HEK293 (cell line): ENCODE measurements at regions not wholly inside any gene's neighbourhood (a gene's known extent, or its start where the extent isn't known, plus 50 kb on each side); places are given as distances from the start of the nearest gene placed in this dataset.

Experiments
- KLF8 ChIP-seq: fragments of 450-650 bp; formaldehyde crosslinking; IDR thresholded peaks from 2 replicates; pipeline ENCODE4 v1.5.1; 2016; ENCODE audit warnings: missing biosample characterization, missing genetic modification characterization
- MZF1 ChIP-seq: fragments of 450-650 bp; formaldehyde crosslinking; IDR thresholded peaks from 2 replicates; pipeline ENCODE4 v1.5.1; 2017; ENCODE audit warnings: missing biosample characterization, missing genetic modification characterization, borderline replicate concordance
- RBAK ChIP-seq: fragments of 450-650 bp; formaldehyde crosslinking; IDR thresholded peaks from 2 replicates; pipeline ENCODE4 v1.5.1; 2016; ENCODE audit warnings: missing biosample characterization, missing genetic modification characterization
- ZBTB48 ChIP-seq: fragments of 450-650 bp; formaldehyde crosslinking; IDR thresholded peaks from 2 replicates; pipeline ENCODE4 v1.5.1; 2016; ENCODE audit warnings: missing biosample characterization, missing genetic modification characterization
- ZNF830 ChIP-seq: fragments of 450-650 bp; IDR thresholded peaks from 2 replicates; pipeline ENCODE4 v1.5.0; 2018; ENCODE audit warnings: missing biosample characterization, missing genetic modification characterization, low read depth, mild to moderate bottlenecking, moderate library complexity
- TF ChIP-seq, protein P1 (sequence below): fragments of 450-650 bp; formaldehyde crosslinking; IDR thresholded peaks from 2 replicates; pipeline ENCODE4 v1.5.1; 2016; ENCODE audit warnings: missing biosample characterization, missing genetic modification characterization, low read depth
- TF ChIP-seq, protein P2 (sequence below): fragments of 450-650 bp; formaldehyde crosslinking; IDR thresholded peaks from 2 replicates; pipeline ENCODE4 v1.5.1; 2016; ENCODE audit warnings: missing biosample characterization, missing genetic modification characterization
- TF ChIP-seq, protein P3 (sequence below): IDR thresholded peaks from 2 replicates; pipeline ENCODE4 v1.6.1; 2011; ENCODE audit warnings: mild to moderate bottlenecking, low read depth, low read length, borderline replicate concordance
- TF ChIP-seq, protein P4 (sequence below): fragments of 450-650 bp; formaldehyde crosslinking; IDR thresholded peaks from 2 replicates; pipeline ENCODE4 v1.5.1; 2016; ENCODE audit warnings: missing biosample characterization, missing genetic modification characterization
- TF ChIP-seq, protein P5 (sequence below): fragments of 450-650 bp; formaldehyde crosslinking; IDR thresholded peaks from 2 replicates; pipeline ENCODE4 v1.5.1; 2017; ENCODE audit warnings: missing biosample characterization, missing genetic modification characterization
- TF ChIP-seq, protein P6 (sequence below): fragments of 450-650 bp; formaldehyde crosslinking; IDR thresholded peaks from 2 replicates; pipeline ENCODE4 v1.5.1; 2017; ENCODE audit warnings: missing biosample characterization, mild to moderate bottlenecking, missing genetic modification characterization, moderate library complexity
- TF ChIP-seq, protein P7 (sequence below): fragments of 450-650 bp; formaldehyde crosslinking; IDR thresholded peaks from 2 replicates; pipeline ENCODE4 v1.5.1; 2016; ENCODE audit warnings: missing biosample characterization, missing genetic modification characterization
- TF ChIP-seq, protein P8 (sequence below): fragments of 450-650 bp; formaldehyde crosslinking; IDR thresholded peaks from 2 replicates; pipeline ENCODE4 v1.5.1; 2016; ENCODE audit warnings: missing biosample characterization, missing genetic modification characterization

DNA sequence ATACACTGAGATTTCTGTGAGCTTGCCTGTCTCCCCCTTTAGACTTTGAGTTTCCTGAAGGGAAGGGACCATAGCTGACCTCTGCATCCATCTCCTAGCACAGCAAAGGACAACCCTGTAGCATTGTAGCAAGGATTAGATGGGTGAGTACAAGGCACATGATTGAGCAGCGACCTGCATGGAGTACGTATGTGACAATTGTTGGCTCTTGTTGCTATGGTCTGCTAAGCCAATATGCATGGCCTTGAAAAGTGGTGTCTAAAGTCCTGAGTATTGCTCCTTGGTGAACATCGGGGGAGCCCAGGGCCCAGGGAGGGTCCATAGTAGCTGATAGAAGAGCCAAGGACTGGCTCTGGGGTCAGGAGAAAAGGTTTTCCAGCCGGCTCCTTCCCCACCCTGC is 365.0 kb upstream of the CHD6 start:
- TF ChIP-seq RBAK (tag by site-specific recombination) (no peak), ZNF830 (no peak), MZF1 (tag by site-specific recombination) (no peak), ZBTB48 (tag by site-specific recombination) (no peak), KLF8 (tag by site-specific recombination) (no peak)
- TF ChIP-seq, protein P1, sequence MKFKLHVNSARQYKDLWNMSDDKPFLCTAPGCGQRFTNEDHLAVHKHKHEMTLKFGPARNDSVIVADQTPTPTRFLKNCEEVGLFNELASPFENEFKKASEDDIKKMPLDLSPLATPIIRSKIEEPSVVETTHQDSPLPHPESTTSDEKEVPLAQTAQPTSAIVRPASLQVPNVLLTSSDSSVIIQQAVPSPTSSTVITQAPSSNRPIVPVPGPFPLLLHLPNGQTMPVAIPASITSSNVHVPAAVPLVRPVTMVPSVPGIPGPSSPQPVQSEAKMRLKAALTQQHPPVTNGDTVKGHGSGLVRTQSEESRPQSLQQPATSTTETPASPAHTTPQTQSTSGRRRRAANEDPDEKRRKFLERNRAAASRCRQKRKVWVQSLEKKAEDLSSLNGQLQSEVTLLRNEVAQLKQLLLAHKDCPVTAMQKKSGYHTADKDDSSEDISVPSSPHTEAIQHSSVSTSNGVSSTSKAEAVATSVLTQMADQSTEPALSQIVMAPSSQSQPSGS: no peak
- TF ChIP-seq, protein P2, sequence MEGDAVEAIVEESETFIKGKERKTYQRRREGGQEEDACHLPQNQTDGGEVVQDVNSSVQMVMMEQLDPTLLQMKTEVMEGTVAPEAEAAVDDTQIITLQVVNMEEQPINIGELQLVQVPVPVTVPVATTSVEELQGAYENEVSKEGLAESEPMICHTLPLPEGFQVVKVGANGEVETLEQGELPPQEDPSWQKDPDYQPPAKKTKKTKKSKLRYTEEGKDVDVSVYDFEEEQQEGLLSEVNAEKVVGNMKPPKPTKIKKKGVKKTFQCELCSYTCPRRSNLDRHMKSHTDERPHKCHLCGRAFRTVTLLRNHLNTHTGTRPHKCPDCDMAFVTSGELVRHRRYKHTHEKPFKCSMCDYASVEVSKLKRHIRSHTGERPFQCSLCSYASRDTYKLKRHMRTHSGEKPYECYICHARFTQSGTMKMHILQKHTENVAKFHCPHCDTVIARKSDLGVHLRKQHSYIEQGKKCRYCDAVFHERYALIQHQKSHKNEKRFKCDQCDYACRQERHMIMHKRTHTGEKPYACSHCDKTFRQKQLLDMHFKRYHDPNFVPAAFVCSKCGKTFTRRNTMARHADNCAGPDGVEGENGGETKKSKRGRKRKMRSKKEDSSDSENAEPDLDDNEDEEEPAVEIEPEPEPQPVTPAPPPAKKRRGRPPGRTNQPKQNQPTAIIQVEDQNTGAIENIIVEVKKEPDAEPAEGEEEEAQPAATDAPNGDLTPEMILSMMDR (tag by site-specific recombination): no peak
- TF ChIP-seq, protein P3, sequence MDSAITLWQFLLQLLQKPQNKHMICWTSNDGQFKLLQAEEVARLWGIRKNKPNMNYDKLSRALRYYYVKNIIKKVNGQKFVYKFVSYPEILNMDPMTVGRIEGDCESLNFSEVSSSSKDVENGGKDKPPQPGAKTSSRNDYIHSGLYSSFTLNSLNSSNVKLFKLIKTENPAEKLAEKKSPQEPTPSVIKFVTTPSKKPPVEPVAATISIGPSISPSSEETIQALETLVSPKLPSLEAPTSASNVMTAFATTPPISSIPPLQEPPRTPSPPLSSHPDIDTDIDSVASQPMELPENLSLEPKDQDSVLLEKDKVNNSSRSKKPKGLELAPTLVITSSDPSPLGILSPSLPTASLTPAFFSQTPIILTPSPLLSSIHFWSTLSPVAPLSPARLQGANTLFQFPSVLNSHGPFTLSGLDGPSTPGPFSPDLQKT: no peak
- TF ChIP-seq, protein P4, sequence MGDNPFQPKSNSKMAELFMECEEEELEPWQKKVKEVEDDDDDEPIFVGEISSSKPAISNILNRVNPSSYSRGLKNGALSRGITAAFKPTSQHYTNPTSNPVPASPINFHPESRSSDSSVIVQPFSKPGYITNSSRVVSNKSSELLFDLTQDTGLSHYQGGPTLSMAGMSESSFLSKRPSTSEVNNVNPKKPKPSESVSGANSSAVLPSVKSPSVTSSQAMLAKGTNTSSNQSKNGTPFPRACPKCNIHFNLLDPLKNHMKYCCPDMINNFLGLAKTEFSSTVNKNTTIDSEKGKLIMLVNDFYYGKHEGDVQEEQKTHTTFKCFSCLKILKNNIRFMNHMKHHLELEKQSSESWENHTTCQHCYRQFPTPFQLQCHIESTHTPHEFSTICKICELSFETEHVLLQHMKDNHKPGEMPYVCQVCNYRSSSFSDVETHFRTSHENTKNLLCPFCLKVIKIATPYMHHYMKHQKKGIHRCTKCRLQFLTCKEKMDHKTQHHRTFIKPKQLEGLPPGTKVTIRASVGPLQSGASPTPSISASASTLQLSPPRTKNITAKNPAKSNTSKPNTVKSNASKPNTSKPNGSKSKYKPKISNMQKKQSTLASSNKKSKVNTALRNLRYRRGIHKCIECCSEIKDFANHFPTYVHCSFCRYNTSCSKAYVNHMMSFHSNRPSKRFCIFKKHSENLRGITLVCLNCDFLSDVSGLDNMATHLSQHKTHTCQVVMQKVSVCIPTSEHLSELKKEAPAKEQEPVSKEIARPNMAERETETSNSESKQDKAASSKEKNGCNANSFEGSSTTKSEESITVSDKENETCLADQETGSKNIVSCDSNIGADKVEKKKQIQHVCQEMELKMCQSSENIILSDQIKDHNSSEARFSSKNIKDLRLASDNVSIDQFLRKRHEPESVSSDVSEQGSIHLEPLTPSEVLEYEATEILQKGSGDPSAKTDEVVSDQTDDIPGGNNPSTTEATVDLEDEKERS (tag by site-specific recombination): no peak
- TF ChIP-seq, protein P5, sequence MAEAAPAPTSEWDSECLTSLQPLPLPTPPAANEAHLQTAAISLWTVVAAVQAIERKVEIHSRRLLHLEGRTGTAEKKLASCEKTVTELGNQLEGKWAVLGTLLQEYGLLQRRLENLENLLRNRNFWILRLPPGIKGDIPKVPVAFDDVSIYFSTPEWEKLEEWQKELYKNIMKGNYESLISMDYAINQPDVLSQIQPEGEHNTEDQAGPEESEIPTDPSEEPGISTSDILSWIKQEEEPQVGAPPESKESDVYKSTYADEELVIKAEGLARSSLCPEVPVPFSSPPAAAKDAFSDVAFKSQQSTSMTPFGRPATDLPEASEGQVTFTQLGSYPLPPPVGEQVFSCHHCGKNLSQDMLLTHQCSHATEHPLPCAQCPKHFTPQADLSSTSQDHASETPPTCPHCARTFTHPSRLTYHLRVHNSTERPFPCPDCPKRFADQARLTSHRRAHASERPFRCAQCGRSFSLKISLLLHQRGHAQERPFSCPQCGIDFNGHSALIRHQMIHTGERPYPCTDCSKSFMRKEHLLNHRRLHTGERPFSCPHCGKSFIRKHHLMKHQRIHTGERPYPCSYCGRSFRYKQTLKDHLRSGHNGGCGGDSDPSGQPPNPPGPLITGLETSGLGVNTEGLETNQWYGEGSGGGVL (tag by site-specific recombination): no peak
- TF ChIP-seq, protein P6, sequence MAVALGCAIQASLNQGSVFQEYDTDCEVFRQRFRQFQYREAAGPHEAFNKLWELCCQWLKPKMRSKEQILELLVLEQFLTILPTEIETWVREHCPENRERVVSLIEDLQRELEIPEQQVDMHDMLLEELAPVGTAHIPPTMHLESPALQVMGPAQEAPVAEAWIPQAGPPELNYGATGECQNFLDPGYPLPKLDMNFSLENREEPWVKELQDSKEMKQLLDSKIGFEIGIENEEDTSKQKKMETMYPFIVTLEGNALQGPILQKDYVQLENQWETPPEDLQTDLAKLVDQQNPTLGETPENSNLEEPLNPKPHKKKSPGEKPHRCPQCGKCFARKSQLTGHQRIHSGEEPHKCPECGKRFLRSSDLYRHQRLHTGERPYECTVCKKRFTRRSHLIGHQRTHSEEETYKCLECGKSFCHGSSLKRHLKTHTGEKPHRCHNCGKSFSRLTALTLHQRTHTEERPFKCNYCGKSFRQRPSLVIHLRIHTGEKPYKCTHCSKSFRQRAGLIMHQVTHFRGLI: no peak
- TF ChIP-seq, protein P7, sequence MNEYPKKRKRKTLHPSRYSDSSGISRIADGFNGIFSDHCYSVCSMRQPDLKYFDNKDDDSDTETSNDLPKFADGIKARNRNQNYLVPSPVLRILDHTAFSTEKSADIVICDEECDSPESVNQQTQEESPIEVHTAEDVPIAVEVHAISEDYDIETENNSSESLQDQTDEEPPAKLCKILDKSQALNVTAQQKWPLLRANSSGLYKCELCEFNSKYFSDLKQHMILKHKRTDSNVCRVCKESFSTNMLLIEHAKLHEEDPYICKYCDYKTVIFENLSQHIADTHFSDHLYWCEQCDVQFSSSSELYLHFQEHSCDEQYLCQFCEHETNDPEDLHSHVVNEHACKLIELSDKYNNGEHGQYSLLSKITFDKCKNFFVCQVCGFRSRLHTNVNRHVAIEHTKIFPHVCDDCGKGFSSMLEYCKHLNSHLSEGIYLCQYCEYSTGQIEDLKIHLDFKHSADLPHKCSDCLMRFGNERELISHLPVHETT (tag by site-specific recombination): no peak
- TF ChIP-seq, protein P8, sequence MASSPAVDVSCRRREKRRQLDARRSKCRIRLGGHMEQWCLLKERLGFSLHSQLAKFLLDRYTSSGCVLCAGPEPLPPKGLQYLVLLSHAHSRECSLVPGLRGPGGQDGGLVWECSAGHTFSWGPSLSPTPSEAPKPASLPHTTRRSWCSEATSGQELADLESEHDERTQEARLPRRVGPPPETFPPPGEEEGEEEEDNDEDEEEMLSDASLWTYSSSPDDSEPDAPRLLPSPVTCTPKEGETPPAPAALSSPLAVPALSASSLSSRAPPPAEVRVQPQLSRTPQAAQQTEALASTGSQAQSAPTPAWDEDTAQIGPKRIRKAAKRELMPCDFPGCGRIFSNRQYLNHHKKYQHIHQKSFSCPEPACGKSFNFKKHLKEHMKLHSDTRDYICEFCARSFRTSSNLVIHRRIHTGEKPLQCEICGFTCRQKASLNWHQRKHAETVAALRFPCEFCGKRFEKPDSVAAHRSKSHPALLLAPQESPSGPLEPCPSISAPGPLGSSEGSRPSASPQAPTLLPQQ: no peak
